Liver (tissue), 7 donors: ENCODE measurements at regions not wholly inside any gene's neighbourhood (a gene's known extent, or its start where the extent isn't known, plus 50 kb on each side); places are given as distances from the start of the nearest gene placed in this dataset.

Source experiments
- DNase-seq: peaks from one replicate; pipeline ENCODE4 v3.0.0-alpha.2; 2017; ENCODE audit warnings: low spot score
- H3K27ac ChIP-seq, 2 donors: one replicate each; pipeline ENCODE4 v1.7.0; 2013; ENCODE audit warnings: inconsistent platforms in 2 of 2, low read length in 2 of 2, control low read depth in 1 of 2, low read depth in 1 of 2, mild to moderate bottlenecking in 1 of 2
- H3K27me3 ChIP-seq, 4 donors: one replicate each; pipeline versions ENCODE4 v1.6.1 to v1.7.0; 2013; ENCODE audit warnings: low read length in 3 of 4, inconsistent platforms in 1 of 4, mild to moderate bottlenecking in 1 of 4, moderate library complexity in 1 of 4; ENCODE audit not compliant: control insufficient read depth in 4 of 4, insufficient read depth in 4 of 4
- H3K36me3 ChIP-seq, 4 donors: one replicate each; pipeline versions ENCODE4 v1.6.1 to v1.7.0; 2013; ENCODE audit warnings: low read length in 3 of 4, mild to moderate bottlenecking in 3 of 4, low read depth in 1 of 4, moderate library complexity in 1 of 4; ENCODE audit not compliant: control insufficient read depth in 4 of 4, insufficient read depth in 3 of 4
- H3K4me1 ChIP-seq, 4 donors: one replicate each; pipeline versions ENCODE4 v1.6.1 to v1.7.0; 2013; ENCODE audit warnings: low read length in 3 of 4, mild to moderate bottlenecking in 3 of 4, moderate library complexity in 1 of 4; ENCODE audit not compliant: control insufficient read depth in 4 of 4, insufficient read depth in 4 of 4
- H3K4me3 ChIP-seq, 3 donors: one replicate each; pipeline versions ENCODE4 v1.6.1 to v1.7.0; 2013; ENCODE audit warnings: low read length in 3 of 3, control low read depth in 1 of 3, low read depth in 1 of 3, mild to moderate bottlenecking in 1 of 3
- H3K9ac ChIP-seq, 2 donors: one replicate each; pipeline ENCODE4 v1.7.0; 2013; ENCODE audit warnings: low read length in 2 of 2, mild to moderate bottlenecking in 2 of 2, moderate library complexity in 2 of 2, control low read depth in 1 of 2, low read depth in 1 of 2
- H3K9me3 ChIP-seq, 4 donors: one replicate each; pipeline versions ENCODE4 v1.6.1 to v1.7.0; 2013; ENCODE audit warnings: low read length in 3 of 4; ENCODE audit not compliant: control insufficient read depth in 4 of 4
- EGR1 ChIP-seq, 2 donors: IDR thresholded peaks; 2 replicates each; pipeline ENCODE4 v1.6.1; 2016 to 2018; ENCODE audit warnings: antibody characterized with exemption in 2 of 2, low read depth in 2 of 2
- FOXA1 ChIP-seq: IDR thresholded peaks from 2 replicates; pipeline ENCODE4 v1.6.1; 2016; ENCODE audit warnings: antibody characterized with exemption
- FOXA2 ChIP-seq: IDR thresholded peaks from 2 replicates; pipeline ENCODE4 v1.6.1; 2016; ENCODE audit warnings: antibody characterized with exemption
- GABPA ChIP-seq, 2 donors: IDR thresholded peaks in 1 of 2; conservative IDR thresholded peaks in 1 of 2; 2 replicates each; pipeline ENCODE4 v1.6.1; 2016; ENCODE audit warnings: antibody characterized with exemption in 2 of 2, mild to moderate bottlenecking in 1 of 2, moderate library complexity in 1 of 2
- HNF4A ChIP-seq, 2 donors: conservative IDR thresholded peaks; 2 replicates each; pipeline ENCODE4 v1.6.1; 2016; ENCODE audit warnings: antibody characterized with exemption in 2 of 2, mild to moderate bottlenecking in 2 of 2
- HNF4G ChIP-seq: IDR thresholded peaks from 2 replicates; pipeline ENCODE4 v1.6.1; 2016; ENCODE audit warnings: antibody characterized with exemption
- JUND ChIP-seq, 2 donors: IDR thresholded peaks; 2 replicates each; pipeline ENCODE4 v1.6.1; 2016; ENCODE audit warnings: antibody characterized with exemption in 2 of 2
- MAX ChIP-seq: IDR thresholded peaks from 2 replicates; pipeline ENCODE4 v1.6.1; 2016; ENCODE audit warnings: antibody characterized with exemption
- NR2F2 ChIP-seq: IDR thresholded peaks from 2 replicates; pipeline ENCODE4 v1.6.1; 2016; ENCODE audit warnings: antibody characterized with exemption
- RAD21 ChIP-seq, 2 donors: IDR thresholded peaks; 2 replicates each; pipeline ENCODE4 v1.6.1; 2016; ENCODE audit warnings: antibody characterized with exemption in 2 of 2, mild to moderate bottlenecking in 2 of 2
- RXRA ChIP-seq, 2 donors: IDR thresholded peaks; 2 replicates each; pipeline ENCODE4 v1.6.1; 2017 to 2018; ENCODE audit warnings: antibody characterized with exemption in 2 of 2, mild to moderate bottlenecking in 1 of 2
- SP1 ChIP-seq: IDR thresholded peaks from 2 replicates; pipeline ENCODE4 v1.6.1; 2018; ENCODE audit warnings: antibody characterized with exemption, mild to moderate bottlenecking
- TAF1 ChIP-seq: conservative IDR thresholded peaks from 2 replicates; pipeline ENCODE4 v1.6.1; 2016; ENCODE audit warnings: antibody characterized with exemption, mild to moderate bottlenecking
- YY1 ChIP-seq: IDR thresholded peaks from 2 replicates; pipeline ENCODE4 v1.6.1; 2016; ENCODE audit warnings: antibody characterized with exemption, mild to moderate bottlenecking
- ZBTB33 ChIP-seq: IDR thresholded peaks from 2 replicates; pipeline ENCODE4 v1.6.1; 2016; ENCODE audit warnings: antibody characterized with exemption
- WGBS: extraction: QIAGEN DNeasy Blood & Tissue Kit; methylation state at CpG from one replicate; pipeline ENCODE4 v1.1.7; 2013; 5-methylcytosine and 5-hydroxymethylcytosine counted together
- TF ChIP-seq, protein P1 (sequence below): IDR thresholded peaks from 2 replicates; pipeline ENCODE4 v1.6.1; 2016; ENCODE audit warnings: antibody characterized with exemption
- TF ChIP-seq, protein P2 (sequence below): IDR thresholded peaks from 2 replicates; pipeline ENCODE4 v1.6.1; 2016; ENCODE audit warnings: antibody characterized with exemption, mild to moderate bottlenecking
- donor health status: healthy.
- donor health status: healthy.
- donor health status: healthy.
- donor health status: healthy.

- Histone ChIP-seq H3K36me3 (no peaks in the 10 kb centered on the region), H3K4me1 (no peaks in the 10 kb centered on the region), H3K9me3 (no peaks in the 10 kb centered on the region), H3K4me3 (no peak overlapping the region), H3K27me3 (no peaks in the 10 kb centered on the region), H3K27ac (no peak overlapping the region), H3K9ac (no peak overlapping the region)
- no peak for DNase-seq
- TF ChIP-seq, protein P1, sequence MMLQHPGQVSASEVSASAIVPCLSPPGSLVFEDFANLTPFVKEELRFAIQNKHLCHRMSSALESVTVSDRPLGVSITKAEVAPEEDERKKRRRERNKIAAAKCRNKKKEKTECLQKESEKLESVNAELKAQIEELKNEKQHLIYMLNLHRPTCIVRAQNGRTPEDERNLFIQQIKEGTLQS: no peak
- TF ChIP-seq HNF4G (no peak), FOXA2 (no peak), NR2F2 (no peak), HNF4A (conservative IDR thresholded peaks at IDR 0.05) (no peak), YY1 (no peak)
- 80% methylated on average over 7 of the region's 7 CpGs for WGBS
Measured at GRCh38 chr11:91850533-91851275, 373.9 kb upstream of the FAT3 start.

DNA sequence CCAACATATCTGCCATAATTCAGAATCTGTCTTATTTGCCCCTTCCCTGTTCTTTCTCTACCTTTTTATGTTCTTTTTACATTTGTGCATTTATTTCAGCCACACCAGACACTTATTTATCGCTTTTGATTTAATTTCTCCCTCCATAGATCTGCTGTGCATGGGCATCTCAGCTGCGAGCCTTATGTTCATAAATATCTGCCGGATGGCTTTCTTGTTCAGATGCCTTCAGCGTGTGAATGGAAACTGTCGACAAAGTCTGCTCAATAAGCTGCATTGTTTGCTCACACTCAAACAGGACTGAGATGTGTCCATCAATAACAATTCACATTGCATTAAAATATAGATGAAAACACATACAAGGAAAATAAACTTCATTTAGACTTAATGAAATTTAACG lies 374.6 kb upstream of the FAT3 start:
- Histone ChIP-seq H3K9me3 (no peaks in the 10 kb centered on the region), H3K27ac (no peak overlapping the region), H3K36me3 (no peaks in the 10 kb centered on the region), H3K4me3 (no peak overlapping the region), H3K27me3 (no peaks in the 10 kb centered on the region), H3K9ac (no peak overlapping the region), H3K4me1 (no peaks in the 10 kb centered on the region)
- no peak for TF ChIP-seq MAX
- no peak for TF ChIP-seq FOXA1
- TF ChIP-seq, protein P2, sequence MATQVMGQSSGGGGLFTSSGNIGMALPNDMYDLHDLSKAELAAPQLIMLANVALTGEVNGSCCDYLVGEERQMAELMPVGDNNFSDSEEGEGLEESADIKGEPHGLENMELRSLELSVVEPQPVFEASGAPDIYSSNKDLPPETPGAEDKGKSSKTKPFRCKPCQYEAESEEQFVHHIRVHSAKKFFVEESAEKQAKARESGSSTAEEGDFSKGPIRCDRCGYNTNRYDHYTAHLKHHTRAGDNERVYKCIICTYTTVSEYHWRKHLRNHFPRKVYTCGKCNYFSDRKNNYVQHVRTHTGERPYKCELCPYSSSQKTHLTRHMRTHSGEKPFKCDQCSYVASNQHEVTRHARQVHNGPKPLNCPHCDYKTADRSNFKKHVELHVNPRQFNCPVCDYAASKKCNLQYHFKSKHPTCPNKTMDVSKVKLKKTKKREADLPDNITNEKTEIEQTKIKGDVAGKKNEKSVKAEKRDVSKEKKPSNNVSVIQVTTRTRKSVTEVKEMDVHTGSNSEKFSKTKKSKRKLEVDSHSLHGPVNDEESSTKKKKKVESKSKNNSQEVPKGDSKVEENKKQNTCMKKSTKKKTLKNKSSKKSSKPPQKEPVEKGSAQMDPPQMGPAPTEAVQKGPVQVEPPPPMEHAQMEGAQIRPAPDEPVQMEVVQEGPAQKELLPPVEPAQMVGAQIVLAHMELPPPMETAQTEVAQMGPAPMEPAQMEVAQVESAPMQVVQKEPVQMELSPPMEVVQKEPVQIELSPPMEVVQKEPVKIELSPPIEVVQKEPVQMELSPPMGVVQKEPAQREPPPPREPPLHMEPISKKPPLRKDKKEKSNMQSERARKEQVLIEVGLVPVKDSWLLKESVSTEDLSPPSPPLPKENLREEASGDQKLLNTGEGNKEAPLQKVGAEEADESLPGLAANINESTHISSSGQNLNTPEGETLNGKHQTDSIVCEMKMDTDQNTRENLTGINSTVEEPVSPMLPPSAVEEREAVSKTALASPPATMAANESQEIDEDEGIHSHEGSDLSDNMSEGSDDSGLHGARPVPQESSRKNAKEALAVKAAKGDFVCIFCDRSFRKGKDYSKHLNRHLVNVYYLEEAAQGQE: no peak
- no peak for DNase-seq
- WGBS: 90% methylated on average over 6 of the region's 6 CpGs

DNA sequence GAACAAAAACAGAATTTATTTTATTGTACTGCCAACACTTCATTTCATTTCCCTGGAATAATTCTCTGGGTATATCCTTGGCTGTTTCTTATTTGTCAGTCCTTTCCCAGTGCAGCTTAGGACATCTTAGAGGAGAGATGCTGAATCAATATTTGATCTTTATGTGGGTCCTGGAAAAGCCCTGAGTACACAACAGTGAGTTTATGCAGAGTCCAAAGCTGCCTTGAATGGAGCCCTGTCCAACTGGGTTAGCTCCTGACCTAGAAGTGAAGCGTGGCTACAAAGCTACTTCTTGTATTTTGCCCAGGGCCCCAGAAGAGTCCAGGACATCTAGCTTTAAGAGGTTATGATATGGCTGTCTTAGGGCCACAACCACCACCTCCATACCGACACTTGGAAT lies 378.0 kb upstream of the FAT3 start:
- H3K4me1 ChIP-seq: no peaks in the 10 kb centered on the region
- WGBS: 92% methylated on average over 2 of the region's 2 CpGs
- H3K9ac ChIP-seq: no peak overlapping the region
- H3K9me3 ChIP-seq: no peaks in the 10 kb centered on the region
- no peak for DNase-seq
- H3K27me3 ChIP-seq: no peaks in the 10 kb centered on the region
- H3K27ac ChIP-seq: no peak overlapping the region
- H3K36me3 ChIP-seq: no peaks in the 10 kb centered on the region
- no peak overlapping the region for H3K4me3 ChIP-seq
- TF ChIP-seq GABPA (IDR thresholded peaks at IDR 0.05 in 1 of 2, conservative IDR thresholded peaks at IDR 0.05 in 1 of 2): no peak
- TF ChIP-seq SP1: no peak
- TF ChIP-seq YY1: no peak
- no peak for TF ChIP-seq JUND (IDR thresholded peaks at IDR 0.05)
- no peak for TF ChIP-seq FOXA1
- TF ChIP-seq, protein P2: no peak
- TF ChIP-seq EGR1 (IDR thresholded peaks at IDR 0.05; ENCODE audit: low read depth in 2 of 2): no peak
- TF ChIP-seq TAF1: no peak
- no peak for TF ChIP-seq RXRA (IDR thresholded peaks at IDR 0.05)
- no peak for TF ChIP-seq HNF4G
- no peak for TF ChIP-seq ZBTB33
- no peak for TF ChIP-seq RAD21 (IDR thresholded peaks at IDR 0.05)
- no peak for TF ChIP-seq FOXA2
